ENCODE measurements at regions not wholly inside any gene's neighbourhood (a gene's known extent, or its start where the extent isn't known, plus 50 kb on each side); places are given as distances from the start of the nearest gene placed in this dataset.

DNA sequence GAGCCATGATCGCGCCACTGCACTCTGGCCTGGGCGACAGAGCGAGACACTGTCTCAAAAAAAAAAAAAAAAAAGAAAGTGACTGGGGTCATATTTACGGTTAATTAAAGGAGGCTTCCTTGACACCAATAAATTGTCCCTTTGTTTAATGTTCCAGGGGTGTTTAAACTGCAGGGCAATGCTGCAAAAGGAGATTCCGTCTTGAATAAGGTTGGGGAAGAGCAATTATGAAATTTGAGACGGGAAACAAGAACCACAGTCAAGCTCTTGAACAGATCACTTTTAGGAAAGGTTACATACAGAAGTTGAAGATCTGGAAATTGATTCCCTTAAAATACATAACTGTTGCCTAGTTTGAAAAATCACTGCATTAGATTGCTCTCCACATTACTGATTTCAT, 292.9 kb downstream of the DAD1 start (continued):
- TF ChIP-seq, protein P1, sequence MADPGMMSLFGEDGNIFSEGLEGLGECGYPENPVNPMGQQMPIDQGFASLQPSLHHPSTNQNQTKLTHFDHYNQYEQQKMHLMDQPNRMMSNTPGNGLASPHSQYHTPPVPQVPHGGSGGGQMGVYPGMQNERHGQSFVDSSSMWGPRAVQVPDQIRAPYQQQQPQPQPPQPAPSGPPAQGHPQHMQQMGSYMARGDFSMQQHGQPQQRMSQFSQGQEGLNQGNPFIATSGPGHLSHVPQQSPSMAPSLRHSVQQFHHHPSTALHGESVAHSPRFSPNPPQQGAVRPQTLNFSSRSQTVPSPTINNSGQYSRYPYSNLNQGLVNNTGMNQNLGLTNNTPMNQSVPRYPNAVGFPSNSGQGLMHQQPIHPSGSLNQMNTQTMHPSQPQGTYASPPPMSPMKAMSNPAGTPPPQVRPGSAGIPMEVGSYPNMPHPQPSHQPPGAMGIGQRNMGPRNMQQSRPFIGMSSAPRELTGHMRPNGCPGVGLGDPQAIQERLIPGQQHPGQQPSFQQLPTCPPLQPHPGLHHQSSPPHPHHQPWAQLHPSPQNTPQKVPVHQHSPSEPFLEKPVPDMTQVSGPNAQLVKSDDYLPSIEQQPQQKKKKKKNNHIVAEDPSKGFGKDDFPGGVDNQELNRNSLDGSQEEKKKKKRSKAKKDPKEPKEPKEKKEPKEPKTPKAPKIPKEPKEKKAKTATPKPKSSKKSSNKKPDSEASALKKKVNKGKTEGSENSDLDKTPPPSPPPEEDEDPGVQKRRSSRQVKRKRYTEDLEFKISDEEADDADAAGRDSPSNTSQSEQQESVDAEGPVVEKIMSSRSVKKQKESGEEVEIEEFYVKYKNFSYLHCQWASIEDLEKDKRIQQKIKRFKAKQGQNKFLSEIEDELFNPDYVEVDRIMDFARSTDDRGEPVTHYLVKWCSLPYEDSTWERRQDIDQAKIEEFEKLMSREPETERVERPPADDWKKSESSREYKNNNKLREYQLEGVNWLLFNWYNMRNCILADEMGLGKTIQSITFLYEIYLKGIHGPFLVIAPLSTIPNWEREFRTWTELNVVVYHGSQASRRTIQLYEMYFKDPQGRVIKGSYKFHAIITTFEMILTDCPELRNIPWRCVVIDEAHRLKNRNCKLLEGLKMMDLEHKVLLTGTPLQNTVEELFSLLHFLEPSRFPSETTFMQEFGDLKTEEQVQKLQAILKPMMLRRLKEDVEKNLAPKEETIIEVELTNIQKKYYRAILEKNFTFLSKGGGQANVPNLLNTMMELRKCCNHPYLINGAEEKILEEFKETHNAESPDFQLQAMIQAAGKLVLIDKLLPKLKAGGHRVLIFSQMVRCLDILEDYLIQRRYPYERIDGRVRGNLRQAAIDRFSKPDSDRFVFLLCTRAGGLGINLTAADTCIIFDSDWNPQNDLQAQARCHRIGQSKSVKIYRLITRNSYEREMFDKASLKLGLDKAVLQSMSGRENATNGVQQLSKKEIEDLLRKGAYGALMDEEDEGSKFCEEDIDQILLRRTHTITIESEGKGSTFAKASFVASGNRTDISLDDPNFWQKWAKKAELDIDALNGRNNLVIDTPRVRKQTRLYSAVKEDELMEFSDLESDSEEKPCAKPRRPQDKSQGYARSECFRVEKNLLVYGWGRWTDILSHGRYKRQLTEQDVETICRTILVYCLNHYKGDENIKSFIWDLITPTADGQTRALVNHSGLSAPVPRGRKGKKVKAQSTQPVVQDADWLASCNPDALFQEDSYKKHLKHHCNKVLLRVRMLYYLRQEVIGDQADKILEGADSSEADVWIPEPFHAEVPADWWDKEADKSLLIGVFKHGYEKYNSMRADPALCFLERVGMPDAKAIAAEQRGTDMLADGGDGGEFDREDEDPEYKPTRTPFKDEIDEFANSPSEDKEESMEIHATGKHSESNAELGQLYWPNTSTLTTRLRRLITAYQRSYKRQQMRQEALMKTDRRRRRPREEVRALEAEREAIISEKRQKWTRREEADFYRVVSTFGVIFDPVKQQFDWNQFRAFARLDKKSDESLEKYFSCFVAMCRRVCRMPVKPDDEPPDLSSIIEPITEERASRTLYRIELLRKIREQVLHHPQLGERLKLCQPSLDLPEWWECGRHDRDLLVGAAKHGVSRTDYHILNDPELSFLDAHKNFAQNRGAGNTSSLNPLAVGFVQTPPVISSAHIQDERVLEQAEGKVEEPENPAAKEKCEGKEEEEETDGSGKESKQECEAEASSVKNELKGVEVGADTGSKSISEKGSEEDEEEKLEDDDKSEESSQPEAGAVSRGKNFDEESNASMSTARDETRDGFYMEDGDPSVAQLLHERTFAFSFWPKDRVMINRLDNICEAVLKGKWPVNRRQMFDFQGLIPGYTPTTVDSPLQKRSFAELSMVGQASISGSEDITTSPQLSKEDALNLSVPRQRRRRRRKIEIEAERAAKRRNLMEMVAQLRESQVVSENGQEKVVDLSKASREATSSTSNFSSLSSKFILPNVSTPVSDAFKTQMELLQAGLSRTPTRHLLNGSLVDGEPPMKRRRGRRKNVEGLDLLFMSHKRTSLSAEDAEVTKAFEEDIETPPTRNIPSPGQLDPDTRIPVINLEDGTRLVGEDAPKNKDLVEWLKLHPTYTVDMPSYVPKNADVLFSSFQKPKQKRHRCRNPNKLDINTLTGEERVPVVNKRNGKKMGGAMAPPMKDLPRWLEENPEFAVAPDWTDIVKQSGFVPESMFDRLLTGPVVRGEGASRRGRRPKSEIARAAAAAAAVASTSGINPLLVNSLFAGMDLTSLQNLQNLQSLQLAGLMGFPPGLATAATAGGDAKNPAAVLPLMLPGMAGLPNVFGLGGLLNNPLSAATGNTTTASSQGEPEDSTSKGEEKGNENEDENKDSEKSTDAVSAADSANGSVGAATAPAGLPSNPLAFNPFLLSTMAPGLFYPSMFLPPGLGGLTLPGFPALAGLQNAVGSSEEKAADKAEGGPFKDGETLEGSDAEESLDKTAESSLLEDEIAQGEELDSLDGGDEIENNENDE (IDR thresholded peaks at IDR 0.05; ENCODE audit: insufficient replicate concordance, low read length), result no peak
- TF ChIP-seq SIX5 (IDR thresholded peaks at IDR 0.05; ENCODE audit: low read depth, low read length), result no peak
- TF ChIP-seq BACH1 (IDR thresholded peaks at IDR 0.05; ENCODE audit: low read length), result no peak
- no peak for TF ChIP-seq CBX8 (IDR thresholded peaks at IDR 0.05; ENCODE audit: borderline replicate concordance, low read depth, low read length)
- no peak for TF ChIP-seq GTF2F1 (IDR thresholded peaks at IDR 0.05; ENCODE audit: borderline replicate concordance, low read depth, low read length)
- TF ChIP-seq, protein P2, sequence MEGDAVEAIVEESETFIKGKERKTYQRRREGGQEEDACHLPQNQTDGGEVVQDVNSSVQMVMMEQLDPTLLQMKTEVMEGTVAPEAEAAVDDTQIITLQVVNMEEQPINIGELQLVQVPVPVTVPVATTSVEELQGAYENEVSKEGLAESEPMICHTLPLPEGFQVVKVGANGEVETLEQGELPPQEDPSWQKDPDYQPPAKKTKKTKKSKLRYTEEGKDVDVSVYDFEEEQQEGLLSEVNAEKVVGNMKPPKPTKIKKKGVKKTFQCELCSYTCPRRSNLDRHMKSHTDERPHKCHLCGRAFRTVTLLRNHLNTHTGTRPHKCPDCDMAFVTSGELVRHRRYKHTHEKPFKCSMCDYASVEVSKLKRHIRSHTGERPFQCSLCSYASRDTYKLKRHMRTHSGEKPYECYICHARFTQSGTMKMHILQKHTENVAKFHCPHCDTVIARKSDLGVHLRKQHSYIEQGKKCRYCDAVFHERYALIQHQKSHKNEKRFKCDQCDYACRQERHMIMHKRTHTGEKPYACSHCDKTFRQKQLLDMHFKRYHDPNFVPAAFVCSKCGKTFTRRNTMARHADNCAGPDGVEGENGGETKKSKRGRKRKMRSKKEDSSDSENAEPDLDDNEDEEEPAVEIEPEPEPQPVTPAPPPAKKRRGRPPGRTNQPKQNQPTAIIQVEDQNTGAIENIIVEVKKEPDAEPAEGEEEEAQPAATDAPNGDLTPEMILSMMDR (IDR thresholded peaks at IDR 0.05; ENCODE audit: control extremely low read depth in 1 of 3, insufficient read depth in 1 of 3, low read depth in 1 of 3, low read length in 3 of 3), result no peak
